Nucleus accumbens (tissue), 56 donors: ENCODE measurements at regions not wholly inside any gene's neighbourhood (a gene's known extent, or its start where the extent isn't known, plus 50 kb on each side); places are given as distances from the start of the nearest gene placed in this dataset.

Experiments
- DNase-seq, 56 donors: peaks; one replicate each; lab custom pipeline; 2025; lab: John Stamatoyannopoulos, UW

DNA sequence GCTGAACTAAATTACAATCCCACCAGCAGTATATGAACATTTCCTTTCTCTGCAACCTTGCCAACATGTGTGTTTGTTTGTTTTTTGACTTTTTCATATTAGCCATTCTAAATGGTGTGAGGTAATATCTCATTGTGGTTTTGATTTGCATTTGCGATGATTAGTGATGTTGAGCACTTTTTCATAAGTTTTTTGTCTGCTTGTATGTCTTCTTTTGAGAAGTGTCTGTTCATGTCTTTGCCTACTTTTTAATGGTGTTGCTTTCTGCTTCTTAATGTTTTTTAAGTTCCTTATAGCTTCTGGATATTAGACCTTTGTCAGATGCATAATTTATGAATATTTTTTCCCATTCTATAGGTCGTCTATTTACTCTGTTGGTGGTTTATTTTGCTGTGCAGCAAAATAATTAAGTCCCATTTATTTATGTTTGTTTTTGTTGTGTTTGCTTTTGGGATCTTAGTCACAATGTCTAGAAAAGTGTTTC lies 1262.9 kb downstream of the FSCB start:
- DNase-seq, result no peak

DNA sequence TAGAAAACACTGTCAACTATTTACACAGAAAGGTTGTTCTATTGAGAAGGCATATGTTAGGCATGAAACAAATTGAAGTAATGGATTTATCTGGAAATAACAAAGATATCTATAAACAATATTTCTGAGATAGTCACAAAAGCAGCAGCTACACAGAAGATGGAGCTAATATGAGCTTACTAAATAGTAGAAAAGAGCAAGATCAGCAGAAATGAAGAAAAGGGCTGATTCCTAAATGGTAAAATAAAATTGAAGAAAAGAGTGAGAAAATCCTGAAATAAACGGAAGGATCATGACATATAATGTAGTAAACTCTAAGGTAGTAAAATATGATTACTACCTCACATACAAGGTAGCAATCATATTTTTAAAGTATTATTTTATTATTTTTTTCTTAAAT lies 1263.9 kb downstream of the FSCB start:
- DNase-seq, result no peak

- no peak for DNase-seq
These were observed 1274.8 kb downstream of the FSCB start for GRCh38 chr14:43232261-43232660.

DNA sequence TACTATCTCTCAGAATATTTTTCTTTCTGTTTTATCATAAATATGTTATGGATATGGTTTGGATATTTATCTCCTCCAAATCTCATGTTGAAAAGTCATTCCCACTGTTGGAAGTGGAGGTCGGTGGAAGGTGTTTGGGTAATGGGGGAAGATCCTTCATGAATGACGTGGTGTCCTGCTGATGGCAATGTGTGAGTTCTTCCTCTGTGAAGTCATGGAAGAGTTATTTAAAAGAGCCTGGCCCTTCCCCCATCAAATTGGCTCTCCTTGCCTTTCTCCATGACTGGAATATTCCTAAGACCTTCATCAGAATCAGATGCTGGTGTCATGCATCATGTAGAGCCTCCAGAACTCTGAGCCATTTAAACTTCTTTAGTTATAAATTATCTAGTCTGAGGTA lies 1291.6 kb downstream of the FSCB start:
- no peak for DNase-seq

DNA sequence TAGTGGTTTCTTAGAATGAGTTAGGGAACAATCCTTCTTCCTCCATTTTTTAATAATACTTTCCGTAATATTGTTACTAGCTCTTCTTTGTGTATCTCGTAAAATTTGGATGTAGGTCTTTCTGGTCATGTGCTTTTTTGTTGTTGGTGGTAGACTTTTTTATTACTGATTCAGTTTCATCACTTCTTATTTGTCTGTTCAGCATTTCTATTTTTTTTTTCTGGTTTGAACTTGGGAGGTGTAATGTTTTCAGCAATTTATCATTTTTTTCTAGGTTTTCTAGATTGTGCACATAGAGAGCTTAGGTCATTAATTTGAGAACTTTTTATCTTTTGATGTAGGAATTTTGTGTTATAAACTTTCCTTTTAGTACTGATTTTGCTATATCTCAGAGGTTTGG lies 1299.9 kb downstream of the FSCB start:
- DNase-seq, result no peak

DNA sequence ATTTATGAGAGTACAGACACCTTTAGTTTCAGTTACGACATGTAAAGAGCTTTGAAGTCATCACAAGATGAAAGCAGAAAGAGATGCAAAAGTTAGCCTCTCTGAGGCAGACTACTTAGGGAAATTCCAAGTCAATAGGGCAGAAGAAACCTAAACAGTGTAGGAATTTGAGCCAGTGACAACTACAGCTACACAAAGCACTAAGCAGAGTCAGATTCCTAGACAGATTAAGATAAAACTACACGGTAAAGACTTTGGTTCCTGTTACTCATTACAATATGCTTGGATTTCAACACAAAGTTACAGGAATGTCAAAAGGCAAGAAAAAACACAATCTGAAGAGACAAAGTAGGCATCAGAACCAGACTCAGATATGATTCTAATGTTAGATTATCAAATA lies 1302.3 kb downstream of the FSCB start:
- no peak for DNase-seq

GRCh38 chr14:43200519-43200918 lies 1306.6 kb downstream of the FSCB start:
- no peak for DNase-seq

- DNase-seq, result no peak
These were observed 1308.6 kb downstream of the FSCB start for GRCh38 chr14:43198465-43198864.

DNA sequence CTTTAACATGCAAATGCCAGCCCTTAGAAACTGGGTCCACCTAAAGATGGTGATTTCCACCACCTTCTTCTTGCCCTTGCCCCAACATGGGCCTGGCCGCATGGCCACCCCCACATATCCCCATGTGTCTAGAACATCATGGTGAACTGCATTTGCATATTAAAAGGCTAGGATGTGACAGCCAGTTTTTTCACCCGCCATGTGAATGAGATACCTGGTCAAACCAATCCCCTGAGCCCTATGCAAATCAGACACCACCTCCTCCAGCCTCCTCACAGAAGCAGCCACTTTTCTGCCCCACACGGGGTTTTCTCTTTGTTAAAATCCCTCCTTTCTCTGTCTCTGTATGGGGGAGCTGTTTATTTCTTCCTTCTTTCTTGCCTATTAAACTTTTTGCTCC lies 1322.5 kb downstream of the FSCB start:
- DNase-seq, result no peak

GRCh38 chr14:43183916-43184315 lies 1323.2 kb downstream of the FSCB start:
- no peak for DNase-seq

- DNase-seq, result no peak
These were observed 1331.2 kb downstream of the FSCB start for GRCh38 chr14:43175896-43176295.

GRCh38 chr14:43172899-43173548 lies 1334.1 kb downstream of the FSCB start:
- DNase-seq, result no peak

DNA sequence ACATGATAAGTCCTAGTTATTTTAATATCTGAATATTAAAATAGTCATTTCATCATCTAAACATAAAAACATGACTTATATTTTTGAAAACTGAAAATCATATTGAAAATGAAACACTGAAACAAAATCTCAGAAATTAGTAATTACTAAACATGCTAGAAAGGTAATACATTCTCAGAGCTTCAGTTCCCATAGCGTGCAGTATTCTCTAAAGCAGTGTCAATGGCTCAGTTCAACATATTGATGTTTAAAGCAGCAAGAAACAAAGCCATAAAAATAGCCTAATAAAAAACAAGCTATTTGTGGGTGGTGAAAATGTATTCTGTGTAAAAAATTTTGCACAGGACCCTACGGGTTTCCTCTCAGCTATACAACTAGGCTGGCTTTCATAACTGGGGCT lies 1337.4 kb downstream of the FSCB start:
- no peak for DNase-seq

- no peak for DNase-seq
These were observed 1338.6 kb downstream of the FSCB start for GRCh38 chr14:43168371-43168925.

DNA sequence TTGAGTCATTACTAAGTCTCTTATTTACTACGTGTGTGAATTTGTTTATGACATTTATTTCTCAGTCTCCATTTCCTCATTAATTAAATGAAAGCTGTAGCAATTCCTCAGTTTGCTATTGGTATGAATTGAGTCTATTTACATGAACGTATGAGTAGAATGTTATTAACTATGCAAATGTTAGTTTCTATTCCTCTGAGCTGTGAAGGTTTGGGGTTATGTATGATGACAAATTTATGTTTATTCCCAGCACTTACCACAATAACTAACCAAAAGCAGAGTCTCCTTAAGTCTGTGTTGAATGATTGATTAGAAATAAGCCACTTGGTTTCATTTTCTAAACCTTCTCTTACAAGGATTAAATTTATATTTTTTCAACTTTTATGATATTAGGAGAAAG lies 1340.9 kb downstream of the FSCB start:
- no peak for DNase-seq

DNA sequence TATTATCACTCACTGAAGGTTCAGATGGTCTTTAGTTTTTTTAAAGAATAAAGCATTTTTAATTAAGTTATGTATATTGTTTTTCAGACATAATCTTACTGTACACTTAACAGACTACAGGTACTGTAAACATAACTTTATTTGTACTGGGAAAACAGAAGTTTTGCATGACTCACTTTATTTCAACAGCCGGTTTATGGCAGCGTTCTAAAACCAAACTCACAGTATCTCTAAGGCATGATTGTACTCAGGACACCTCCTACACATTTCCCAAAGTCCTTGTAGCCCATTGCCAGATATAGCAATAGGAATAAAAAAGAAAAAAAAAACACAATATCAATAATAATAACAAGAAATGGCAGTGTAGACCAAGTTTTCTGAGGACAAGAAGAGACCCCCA lies 1341.4 kb downstream of the FSCB start:
- DNase-seq, result no peak

GRCh38 chr14:43161477-43161876 lies 1345.6 kb downstream of the FSCB start:
- DNase-seq, result no peak

- DNase-seq, result no peak
These were observed 1349.4 kb downstream of the FSCB start for GRCh38 chr14:43157661-43158060.

- no peak for DNase-seq
These were observed 1351.2 kb downstream of the FSCB start for GRCh38 chr14:43155924-43156323.

GRCh38 chr14:43155258-43155657 lies 1351.8 kb downstream of the FSCB start:
- no peak for DNase-seq

DNA sequence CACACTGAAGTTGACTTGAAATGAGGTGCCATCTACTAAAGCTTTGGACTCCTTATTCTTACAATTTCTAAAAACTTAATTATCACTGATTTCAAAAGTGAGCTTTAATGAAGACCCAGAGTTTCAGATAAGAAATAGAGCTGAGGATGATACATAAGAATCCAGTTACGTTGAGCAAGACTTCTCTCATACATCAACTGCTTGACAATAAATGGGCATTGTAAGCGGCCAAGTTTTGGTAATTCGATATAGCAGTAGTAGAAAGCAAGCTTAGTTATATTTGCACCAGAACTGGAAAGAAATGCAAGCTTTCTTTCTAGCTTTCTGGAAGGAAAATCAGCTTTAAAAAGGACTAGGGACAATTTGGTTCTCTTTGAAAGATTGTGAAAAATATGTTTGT lies 1359.6 kb downstream of the FSCB start:
- DNase-seq, result no peak

DNA sequence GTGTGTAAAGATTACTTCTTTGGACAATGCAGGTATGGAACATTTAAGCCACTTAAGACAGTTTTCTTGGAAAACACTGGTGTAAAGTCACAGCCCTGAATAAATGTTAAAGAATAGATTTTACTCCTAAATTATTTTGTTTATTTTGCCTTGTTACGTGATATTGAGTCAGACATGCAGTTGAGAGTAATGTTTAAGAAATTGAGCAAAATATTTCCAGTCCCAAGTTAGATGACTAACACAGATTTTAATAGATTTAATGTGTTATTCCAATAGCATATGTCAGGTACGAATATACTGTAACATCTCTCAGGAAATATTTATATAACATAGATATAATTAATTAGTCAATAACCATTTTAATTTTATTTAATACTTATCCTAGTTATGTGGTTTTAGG lies 1361.7 kb downstream of the FSCB start:
- no peak for DNase-seq

DNA sequence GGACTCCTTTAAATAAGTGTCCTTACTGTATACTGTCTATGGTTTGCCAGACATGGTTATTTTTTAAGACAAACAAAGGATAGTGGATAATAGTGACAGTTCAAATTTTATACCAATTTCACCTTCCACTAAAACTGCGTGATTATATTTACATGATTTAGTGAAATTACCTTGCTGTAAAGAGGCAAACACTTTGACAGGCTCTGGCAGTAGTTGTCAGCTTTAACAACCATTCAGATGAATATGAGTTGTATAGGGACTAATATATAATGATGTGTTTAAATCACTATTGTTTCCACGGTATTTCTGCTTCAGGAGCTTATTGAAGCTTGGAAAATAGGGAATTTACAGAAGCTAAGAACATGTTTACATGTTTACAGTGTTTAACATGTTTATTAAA lies 1364.0 kb downstream of the FSCB start:
- DNase-seq, result no peak
